Left forelimb (tissue), 1 donor: ENCODE measurements at regions not wholly inside any gene's neighbourhood (a gene's known extent, or its start where the extent isn't known, plus 50 kb on each side); places are given as distances from the start of the nearest gene placed in this dataset.
"Not testable (repeated sequence)": the region's sequence is repeated elsewhere in the genome, so short reads cannot be mapped to it uniquely, and the experiment has no call there.

Experiments used
- DNase-seq: peaks from one replicate; pipeline ENCODE4 v3.0.0-alpha.2; 2018; ENCODE audit warnings: low spot score

DNA sequence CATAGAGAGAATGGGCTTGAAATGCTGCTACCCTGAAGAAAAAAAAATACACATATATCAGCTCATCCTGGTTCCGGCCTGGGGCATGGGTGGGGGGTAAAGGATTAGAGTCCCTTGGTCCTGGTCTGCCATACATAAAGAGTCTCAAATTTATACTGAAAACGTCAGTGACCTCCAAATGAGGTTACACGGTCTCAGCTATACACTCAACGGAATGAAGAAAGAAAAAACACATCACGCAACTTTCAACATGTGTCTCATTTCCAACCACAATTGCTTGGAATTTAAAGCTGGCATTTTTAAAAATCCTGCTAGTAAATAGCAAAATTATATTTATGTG is 612.8 kb downstream of the MCTP2 start:
- DNase-seq = no peak

DNA sequence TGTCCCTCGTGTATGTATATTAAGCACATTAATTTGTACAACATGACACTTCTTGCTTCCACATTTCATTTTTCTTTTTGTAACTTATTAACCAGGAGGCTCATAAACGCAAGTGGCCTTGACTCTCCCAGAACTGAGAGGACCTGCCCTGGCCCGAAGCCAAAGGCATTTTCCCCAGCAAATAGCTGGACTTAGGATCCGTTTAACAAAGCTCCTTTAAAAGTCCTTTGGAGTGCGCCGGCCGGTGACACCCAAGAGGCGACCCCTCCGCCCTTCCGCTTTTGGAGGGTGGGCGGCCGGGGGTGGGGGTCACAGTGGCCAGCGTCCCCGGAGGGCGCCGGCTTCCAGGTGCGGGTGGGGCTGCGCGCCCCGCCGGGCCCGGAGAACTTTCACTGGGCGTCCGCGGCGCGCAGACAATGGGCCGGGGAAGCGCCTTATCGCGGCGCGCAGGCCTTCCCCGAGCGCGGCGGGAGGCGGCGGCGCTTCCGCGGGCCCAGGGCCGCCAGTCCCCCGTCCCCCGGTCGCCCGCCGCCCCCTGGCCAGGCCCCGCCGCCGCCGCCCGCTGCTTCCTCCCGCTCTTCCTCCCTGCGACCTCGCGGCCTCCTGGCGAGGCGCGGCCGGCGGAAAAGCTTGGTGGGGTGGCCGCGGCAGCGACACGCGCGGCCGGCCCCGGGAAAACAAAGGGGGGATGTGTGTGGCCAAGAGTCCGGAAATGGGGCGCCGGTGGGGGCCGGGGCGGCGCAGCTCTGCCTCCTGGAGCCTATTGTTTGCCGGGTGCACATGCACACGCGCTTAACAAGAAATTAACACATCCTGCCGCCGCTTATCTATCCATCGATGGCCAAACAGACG is 613.4 kb downstream of the MCTP2 start:
- peak; percentile 87 for DNase-seq

DNA sequence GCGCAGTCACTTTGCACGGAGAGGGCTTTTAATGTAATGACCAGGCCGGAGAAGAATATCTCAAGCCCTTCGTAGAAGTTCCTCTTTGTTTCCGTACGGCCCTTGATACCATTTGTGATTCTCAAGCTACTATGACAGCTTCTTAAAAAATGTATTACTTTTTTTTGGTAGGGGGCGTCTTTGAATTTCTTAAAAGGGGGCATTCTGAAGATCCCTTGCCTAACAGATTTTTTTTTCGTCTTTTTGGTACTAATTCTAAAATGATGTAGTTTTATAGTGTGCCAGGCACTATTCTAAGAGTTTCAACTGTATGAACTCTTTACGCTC is 614.0 kb downstream of the MCTP2 start:
- DNase-seq = no peak

DNA sequence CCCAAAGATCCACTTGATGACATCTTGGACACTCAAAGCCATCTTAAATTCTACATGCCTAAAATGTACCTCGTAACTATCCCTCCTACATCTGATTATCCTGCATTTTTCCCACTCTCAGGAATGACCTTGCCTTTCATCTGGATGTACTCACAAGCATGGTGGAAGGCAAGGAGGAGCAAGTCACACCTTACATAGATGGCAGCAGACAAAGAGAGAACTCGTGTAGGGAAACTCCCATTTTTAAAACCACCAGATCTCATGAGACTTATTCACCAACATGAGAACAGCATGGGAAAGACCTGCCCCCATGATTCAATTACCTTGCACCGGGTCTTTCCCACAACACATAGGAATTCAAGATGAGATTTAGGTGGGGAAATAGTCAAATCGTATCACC is 616.0 kb downstream of the MCTP2 start:
- DNase-seq = no peak

DNA sequence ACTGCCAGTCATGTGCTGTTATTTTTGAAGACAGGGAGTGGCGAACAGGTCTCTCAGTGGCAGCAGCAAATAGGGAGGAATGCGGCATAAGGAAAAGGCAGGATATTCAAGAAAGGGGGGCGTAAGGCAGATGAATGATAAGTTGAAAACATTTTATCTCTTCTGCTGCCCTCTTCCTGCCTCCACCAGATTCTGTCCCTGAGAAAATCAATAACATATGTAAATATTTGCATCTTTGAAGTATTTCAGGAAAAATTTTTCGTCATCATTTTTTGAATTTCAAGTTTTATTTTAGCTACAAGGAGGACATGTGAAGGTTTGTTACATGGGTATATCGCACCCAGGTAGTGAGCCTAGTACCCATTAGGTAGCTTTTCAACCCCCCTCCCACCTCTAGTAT is 616.7 kb downstream of the MCTP2 start:
- DNase-seq = no peak

DNA sequence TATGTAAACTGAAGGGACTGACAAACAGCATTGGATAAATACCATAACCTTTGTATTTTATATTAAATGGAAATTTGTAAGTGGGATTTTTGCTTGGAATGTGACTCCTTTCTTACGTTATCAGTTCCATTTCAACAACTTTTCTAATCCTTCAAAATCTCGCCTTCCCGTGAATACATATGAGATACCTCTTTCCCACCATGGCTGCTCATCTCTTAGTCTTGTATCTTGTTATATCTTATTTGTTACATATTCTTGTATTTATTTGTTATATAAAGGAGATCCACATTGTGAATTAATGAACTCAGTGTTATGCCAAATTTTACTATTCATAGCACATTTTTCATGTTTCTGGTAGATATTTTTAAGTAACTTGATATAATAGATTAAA is 623.7 kb downstream of the MCTP2 start:
- DNase-seq = no peak

DNA sequence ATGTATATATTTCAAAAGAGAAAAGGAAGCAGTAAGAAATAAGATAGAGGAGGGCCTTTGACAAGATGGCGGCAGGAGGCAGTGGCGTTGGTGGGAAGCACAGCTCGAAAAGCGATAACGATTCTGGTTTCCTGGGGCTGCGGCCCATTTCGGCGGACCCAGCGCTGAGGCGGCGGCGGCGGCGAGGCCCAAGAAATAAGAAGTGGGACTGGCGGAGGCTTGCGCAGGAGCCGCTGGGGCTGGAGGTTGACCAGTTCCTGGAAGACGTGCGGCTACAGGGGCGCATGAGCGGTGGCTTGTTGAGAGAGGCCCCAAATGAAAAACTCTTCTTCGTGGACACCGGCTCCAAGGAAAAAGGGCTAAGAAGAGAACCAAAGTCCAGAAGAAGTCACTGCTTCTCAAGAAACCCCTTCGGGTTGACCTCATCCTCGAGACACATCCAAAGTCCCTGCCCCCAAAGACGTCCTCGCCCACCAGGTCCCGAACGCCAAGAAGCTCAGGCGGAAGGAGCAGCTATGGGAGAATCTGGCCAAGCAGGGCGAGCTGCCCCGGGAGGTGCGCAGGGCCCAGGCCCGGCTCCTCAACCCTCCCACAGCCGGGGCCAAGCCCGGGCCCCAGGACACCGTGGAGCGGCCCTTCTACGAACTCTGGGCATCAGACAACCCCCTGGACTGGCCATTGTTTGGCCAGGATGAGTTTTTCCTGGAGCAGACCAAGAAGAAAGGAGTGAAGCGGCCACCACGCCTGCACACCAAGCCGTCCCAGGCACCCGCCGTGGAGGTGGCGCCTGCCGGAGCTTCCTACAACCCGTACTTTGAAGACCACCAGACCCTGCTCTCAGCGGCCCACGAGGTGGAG is 624.3 kb downstream of the MCTP2 start:
- no peak for DNase-seq

DNA sequence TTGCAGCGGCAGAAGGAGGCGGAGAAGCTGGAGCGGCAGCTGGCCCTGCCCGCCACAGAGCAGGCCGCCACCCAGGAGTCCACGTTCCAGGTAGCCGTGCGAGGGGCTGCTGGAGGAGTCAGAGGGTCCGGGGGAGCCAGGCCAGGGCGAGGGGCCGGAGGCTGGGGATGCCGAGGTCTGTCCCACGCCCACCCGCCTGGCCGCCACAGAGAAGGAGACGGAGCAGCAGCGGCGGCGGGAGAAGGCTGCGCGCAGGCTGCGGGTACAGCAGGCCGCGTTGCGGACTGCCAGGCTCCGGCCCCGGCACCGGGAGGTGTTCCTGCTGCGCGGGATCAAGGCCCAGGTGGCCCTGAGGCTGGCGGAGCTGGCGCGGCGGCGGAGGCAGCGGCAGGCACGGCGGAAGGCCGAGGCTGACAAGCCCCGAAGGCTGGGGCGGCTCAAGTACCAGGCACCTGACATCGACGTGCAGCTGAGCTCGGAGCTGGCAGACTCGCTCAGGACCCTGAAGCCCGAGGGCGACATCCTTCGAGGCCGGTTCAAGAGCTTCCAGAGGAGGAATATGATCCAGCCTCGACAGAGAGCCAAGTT is 625.0 kb downstream of the MCTP2 start:
- no peak for DNase-seq

DNA sequence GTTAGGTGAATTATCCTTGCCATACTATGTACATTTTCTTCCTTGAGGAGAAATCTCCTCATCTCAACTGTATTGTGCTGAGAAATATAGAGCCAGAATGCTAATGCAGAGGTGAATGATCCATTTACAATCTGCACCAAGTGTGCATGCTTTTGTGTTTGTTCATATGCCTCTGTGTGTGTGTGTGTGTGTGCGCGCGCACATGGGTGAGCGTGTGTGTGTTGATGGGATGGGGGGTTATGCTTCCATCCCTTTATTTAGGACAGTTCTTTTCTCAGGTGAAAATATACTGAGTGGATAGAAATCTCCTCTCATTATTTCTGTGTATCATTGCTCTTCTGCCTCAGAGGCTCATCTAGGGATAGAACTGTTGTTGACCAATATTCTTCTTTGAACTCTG is 626.1 kb downstream of the MCTP2 start:
- DNase-seq = no peak

DNA sequence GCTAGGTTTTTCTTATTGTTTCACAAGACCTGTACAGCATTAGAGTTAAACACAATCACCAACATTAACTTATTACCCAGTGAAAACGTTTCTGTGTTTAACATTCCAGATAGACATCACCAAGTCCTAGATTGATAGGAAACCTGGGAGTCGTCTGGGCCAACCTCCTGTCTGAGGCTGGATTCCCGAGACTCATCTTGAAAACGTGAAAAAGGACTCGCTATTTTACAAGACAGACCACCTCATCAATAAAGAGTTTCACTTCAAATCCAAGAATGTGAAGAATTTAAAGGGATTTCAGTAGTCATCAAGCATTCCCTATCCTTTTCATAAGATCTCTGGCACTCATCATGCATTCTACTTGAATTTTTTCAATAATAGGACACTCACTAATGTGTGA is 626.6 kb downstream of the MCTP2 start:
- DNase-seq = no peak

DNA sequence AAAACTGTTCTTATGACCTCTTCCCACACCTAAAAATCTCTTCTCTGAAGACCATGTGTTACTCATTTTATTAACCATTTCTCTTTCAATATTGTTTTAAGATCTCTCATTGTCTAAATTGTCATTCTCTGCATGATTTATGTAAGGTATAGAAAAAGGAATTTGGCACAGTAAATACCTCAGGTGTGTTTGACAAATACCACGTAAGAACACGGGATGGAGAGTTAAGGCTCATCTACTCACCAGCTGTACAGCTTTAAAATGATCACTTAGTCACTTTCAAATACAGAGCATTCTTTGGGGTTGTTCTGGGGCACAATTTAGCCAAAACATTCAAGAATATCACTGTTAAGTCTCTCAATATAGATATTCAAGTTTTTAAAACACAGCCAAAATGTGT is 627.1 kb downstream of the MCTP2 start:
- no peak for DNase-seq

DNA sequence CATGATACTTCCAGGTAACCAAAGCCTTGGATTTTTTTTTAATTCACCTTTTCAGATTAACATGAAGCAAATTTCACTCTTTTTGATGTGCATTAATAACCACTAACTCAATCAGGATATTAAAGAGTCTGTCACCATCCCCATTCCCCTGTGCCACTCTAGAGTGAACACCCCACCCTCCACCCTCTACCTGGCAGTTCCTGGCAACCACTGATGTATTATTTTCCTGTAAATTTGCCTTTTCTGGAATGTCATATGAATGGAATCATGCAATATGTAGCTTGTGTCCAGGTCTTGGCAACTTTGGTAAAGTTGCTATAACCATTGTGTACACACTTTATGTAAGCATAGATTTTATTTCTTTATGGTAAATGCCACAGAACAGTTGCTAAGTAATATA is 627.6 kb downstream of the MCTP2 start:
- no peak for DNase-seq

DNA sequence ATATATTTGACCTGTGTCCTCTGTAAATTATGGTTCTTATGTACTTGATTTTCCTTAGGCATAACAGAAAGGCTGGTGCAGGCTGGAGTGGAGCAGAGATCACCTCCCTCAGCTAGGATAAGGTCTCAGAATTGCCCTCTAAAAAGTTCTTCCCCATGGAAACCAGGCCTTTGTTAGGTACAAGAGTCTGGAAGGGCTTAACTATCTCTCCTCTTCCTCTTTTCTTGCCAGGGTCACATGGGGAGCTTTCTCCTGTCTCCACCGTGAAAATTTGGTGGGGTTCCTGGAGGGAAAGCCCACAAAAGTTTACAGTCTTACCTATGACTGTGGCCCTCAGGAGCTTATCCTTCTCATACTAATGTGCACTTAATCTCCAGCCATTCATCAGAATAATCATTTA is 633.2 kb downstream of the MCTP2 start:
- DNase-seq = no peak

DNA sequence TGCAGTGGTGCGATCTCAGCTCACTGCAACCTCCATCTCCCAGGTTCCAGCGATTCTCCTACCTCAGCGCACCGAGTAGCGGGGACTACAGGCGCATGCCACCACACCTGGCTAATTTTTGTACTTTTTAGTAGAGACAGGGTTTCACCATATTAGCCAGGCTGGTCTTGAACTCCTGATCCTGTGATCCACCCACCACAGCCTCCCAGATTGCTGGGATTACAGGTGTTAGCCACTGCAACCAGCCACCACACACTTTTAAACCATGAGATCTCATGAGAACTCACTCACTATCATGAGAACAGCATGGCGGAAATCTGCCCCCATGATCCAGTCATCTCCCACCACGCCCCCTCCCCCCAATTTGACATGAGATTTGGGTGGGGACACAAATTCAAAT is 636.9 kb downstream of the MCTP2 start:
- DNase-seq = not testable (repeated sequence)

DNA sequence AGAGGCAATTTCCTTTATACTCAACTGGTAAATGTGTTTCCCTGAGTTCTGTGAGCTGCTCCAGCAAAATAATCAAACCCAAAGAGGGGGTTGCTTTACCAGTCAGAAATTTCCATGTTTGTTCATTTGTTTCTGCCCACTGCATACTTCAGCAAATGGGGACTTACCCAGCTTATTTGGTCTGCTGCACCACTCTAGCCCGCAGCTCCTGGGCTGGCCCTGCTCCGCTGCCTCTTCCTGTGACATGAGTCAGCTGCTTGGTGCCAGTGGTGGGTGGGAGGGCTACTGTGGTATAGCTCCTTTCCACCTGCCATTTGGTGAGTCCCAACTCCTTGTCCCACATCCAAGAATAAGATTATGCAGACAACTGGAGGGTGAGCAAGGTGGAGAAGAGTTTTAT is 644.2 kb downstream of the MCTP2 start:
- DNase-seq = no peak

DNA sequence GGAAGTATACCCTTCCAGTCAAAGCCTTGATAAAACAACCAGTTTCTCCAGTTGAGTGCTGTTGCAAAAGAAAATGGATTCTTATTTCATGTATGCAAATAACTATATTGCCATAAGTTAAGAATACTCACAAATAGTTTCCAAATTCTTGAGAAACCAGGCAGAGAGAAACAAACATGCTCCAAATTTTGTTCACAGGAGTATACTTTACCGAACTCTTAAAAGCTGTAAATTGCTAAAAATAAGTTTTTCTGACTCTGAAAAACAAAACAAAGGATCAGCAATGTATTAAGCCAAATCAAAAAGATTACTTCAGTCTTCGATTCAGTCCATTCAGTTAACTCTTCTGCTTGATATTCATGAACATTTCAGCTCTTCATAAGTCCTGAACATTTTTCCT is 646.5 kb downstream of the MCTP2 start:
- DNase-seq = no peak

DNA sequence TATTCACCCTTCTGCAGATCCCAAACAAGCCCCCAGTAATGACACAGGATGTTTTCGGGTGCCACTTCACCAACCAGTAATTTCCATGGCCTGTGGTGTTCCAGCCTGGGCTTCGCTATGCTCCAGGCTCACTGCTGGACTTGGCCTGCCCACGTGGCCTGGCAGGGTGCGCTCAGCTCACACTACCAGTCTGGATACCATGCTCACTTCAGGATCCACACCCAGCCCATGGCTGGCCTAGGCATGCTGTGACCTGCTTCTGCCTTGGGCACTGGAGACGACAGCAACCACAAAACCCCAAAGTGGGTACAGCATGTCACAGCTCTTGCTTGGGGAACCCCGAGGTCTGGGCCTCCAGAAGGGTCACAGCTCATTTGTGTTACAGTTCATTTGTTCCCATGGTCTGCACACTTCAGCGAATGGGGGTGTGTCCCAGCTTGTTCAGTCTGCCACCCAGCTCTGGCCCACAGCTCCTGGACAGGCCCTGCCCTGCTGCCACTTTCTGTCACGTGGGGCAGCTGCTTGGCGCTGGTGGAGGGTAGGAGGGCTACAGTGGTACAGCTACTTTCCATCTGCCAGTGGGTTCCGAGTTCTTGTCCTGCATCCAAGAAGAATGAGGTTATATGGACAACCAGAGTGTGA is 650.8 kb downstream of the MCTP2 start:
- no peak for DNase-seq

DNA sequence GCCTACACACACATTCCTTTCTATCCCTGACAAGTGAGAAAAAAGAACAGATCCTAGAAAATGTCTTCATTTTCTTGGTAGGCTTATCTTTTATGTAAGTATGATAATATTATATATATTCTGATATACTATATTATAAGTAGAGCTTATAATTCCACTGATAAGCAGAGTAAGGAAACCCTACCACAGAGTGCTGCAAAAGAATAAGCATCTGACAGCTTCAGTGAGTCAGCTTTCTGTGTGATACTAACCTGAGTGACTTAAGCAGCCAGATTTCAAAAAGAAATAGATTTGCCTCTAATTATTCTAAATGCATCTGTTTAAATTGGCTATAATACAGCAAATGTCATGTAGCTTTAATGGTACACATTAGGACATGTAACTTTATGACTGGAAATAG is 656.0 kb downstream of the MCTP2 start:
- no peak for DNase-seq

DNA sequence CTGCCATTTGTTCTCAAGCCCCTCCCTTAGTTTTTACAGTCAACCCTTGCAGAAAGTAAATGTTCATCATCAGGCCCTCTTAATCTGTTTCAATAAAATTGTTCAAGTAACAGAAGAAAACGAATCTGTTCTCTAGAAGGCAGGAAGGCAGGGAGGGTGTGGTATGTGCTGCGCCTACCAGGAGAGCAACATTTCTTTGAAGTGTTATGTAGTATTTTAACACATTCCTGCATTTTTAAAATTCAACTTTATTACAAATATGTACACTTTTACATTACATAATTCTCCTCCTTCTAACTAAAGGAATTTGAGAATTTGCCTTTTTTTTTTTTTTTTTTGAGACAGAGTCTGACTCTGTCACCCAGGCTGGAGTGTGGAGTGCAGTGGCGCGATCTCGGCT is 657.8 kb downstream of the MCTP2 start:
- no peak for DNase-seq

DNA sequence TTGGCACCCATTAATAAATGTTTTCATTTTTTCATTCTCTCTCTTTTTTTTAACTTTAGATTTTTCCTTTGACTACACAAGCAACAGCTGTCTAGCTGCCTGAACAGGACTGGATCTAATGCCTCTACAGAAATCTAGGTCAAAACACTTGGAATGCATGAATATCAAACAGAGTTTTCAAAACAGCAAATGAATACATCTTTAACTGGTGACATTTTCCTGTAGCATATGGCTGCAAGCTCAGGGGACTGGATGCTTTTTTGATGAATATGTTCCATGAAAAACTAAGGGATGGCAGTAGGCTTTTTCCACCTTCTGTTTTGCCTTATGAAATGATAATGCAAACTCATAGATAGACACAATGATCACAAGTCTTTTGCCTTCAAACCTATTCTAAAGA is 661.7 kb downstream of the MCTP2 start:
- no peak for DNase-seq

DNA sequence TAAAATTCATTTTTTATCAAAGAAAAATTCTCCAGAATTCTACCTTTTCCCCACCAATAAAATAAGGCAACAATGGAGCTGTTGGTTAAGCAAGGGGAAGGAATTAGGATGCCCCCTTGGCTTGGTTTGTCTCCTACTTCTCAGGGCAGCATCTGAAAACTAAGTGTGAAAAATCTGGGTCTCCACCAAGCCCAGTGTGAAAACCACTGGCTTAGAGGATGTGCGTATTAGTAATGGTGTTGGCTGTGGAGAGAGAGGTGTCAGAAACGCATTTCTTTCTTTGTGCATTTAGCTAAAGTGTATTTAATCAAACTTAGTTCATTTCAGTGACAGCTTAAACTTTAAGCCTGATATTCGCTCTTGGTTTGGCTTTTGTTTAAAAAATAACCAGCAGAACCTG is 662.7 kb downstream of the MCTP2 start:
- DNase-seq = no peak

DNA sequence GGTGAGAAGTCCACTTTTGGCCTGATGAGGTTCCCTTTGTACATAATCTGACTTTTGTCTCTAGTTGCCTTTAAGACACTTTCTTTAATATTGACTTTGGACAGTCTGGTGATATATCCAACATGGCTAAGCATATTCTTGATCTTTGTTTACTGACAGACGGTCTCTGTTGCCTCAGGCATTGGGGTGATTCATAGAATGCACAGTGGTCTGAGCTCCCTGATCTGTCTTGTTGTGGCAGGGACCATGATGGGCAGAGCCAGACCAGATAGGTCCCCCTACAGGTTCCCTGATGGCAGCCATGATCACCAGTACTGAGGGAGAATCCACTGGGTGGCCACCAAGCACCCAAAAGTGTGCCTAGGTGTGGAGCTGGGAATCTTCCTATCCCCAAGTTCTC is 678.1 kb downstream of the MCTP2 start:
- no peak for DNase-seq

DNA sequence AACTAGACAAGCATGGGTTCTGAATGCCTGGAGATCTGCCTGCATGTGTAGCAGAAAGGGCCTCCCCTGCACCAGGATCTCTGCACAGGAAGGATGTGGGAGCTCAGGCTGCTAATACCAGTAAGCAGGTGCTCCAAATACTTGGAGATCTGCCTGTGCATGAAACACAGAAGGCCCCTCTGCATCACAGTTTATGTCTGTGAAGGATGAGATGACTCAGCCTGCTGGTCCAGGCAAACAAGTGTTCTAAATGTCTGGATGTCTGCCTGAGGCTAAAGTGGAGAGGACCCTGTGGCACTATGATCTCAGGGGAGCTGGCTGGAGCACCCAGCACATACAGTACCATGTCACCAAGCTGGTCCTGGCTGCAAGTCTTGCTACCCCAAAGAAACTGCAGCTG is 678.8 kb downstream of the MCTP2 start:
- DNase-seq = no peak
